ENCODE measurements at regions not wholly inside any gene's neighbourhood (a gene's known extent, or its start where the extent isn't known, plus 50 kb on each side); places are given as distances from the start of the nearest gene placed in this dataset.

GRCh38 chrX:124529786-124530185 lies 183.4 kb downstream of the SH2D1A start:
- no peak for DNase-seq

DNA sequence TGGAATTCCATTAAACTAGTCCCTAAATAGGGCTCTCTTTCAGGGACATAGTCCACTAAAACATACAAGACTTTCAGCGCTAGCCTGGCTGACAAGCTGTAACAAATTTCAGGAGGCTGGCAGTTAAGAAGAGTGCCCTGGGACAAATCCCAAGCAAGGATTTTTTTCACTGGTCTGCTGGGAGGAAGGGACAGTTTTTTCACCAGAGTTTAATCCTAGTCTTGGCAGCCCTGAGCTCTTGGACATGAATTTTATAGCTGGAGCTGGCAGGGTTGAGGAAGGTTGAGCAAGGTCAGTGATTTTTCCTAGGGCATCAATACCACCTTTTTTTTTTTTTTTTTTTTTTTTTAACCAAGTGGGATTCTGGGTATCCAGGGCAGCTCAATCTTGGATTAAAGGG lies 184.4 kb downstream of the SH2D1A start:
- DNase-seq: no peak

DNA sequence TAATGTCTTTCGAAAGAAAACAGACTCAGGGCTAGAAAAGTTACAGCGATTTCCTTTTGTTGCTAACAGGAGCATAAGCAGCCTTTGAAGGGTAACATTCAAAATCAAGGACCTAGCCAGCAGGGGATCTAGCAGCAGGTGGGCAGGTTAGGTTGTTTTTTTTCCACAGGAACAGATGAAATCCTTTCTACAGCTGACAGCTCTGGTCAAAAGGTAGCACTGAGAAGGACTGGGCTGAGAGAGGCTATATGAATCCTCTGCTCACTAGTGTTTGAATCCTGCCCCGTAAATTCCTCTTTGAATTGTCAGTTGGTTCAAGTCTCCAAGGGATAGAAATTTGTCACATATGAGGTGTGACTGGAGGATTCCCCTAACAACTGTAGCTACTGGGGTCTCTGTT lies 188.2 kb downstream of the SH2D1A start:
- no peak for DNase-seq

DNA sequence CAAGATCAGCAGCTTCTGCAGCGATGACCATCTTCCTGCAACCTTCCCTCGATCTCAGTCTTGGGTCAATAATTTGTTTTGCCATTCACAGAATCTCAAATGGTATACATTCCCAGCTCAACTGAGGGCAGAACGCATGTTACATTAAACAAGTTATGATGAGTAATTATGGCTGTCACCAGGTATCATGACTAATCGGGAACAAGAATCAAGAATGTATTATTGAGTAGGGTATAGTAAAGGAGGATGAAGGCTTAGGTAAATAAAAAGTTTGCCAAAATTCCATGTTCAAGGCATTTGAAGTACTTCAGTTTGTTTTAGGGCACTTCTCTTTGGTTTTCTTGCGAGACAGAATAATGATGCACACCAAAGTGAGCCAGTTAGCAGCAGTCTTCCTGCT lies 194.1 kb downstream of the SH2D1A start:
- DNase-seq: no peak

- DNase-seq: no peak
These were observed 202.2 kb downstream of the SH2D1A start for GRCh38 chrX:124548571-124548970.

DNA sequence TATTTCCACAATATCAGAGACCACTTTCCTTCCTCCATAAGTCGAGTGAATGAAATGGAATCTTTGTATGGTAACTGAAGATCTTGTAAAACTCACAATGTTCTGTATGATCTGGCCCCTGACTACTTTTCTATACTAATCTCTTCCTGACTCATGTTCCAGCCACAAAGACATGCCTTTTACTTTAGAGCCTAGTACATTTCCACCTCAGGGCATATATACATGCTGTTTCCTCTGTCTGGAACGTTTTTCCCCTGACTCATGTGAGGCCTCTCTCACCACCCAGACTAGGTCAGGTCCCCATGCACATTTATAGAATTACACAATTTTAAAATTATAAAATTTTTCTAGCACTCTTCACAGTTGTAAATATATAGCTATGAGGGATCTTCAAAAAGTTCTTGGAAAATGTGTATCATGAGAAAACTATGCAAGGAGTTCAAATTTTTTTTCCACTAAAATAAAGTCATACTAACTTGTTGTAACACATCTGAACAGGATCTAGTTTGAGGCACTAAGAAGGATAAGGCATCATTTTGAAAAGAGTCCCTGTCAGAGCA lies 208.8 kb downstream of the SH2D1A start:
- DNase-seq: no peak

DNA sequence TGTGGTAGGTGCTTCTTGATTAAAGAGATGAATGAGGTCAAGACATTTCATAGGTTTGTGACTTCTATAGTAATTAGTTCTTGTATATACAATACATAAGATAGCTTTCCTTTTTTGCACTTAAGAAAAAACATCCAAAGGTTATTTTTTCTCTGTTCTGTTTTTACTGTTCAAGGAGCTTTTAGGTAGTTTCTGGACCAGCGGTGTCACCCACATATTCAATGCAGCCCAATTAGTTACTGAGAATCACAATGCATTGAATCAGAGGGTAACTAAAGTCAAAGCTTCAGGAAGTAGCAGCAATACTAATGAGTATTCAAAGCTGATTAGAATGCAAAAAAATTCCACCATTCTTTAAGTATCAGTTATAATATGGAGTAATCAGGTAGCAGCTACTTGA lies 211.6 kb downstream of the SH2D1A start:
- no peak for DNase-seq

GRCh38 chrX:124573468-124573867 lies 227.1 kb downstream of the SH2D1A start:
- DNase-seq: no peak

GRCh38 chrX:124592744-124593143 lies 246.4 kb downstream of the SH2D1A start:
- DNase-seq: no peak

GRCh38 chrX:124594017-124594651 lies 247.8 kb downstream of the SH2D1A start:
- DNase-seq: no peak

- DNase-seq: no peak
These were observed 259.1 kb downstream of the SH2D1A start for GRCh38 chrX:124605511-124605910.

DNA sequence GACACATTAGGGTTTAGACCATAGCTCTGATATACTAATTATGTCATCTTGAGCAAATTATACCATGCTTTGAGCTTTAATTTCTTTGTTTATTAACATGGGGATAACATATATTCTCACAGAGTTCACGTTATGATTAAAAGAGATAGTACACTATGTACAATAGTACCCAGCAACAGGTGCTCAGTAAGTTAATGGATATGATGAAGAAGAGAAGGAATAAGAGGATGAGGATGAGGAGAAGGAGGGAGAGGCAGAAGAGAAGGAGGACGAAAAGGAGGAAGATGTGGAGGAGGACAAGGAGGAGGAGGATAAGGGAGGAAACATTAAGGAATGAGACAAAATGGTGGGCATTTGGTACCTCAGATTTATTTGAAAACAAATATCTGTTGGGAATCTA lies 260.4 kb downstream of the SH2D1A start:
- DNase-seq: no peak

DNA sequence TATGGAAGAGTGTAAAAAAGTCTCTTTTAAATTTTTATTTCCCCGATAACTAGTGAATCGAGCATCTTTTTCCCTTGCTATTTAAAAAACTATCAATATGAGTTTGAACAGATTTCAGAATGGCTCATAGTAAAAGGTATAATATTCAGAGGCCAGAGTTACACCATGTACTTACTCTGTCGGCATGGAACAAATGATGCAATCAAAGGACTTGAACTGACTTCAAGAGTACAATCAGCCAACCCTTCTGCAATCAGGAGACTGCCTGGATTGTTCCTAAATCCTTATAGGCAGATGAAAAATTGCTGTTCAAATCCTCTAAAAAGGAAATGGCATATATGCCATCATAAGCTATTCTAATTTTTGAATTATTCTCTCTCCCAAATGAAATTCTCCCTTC lies 273.3 kb downstream of the SH2D1A start:
- DNase-seq: no peak

- DNase-seq: no peak
These were observed 288.0 kb downstream of the SH2D1A start for GRCh38 chrX:124634363-124634762.

DNA sequence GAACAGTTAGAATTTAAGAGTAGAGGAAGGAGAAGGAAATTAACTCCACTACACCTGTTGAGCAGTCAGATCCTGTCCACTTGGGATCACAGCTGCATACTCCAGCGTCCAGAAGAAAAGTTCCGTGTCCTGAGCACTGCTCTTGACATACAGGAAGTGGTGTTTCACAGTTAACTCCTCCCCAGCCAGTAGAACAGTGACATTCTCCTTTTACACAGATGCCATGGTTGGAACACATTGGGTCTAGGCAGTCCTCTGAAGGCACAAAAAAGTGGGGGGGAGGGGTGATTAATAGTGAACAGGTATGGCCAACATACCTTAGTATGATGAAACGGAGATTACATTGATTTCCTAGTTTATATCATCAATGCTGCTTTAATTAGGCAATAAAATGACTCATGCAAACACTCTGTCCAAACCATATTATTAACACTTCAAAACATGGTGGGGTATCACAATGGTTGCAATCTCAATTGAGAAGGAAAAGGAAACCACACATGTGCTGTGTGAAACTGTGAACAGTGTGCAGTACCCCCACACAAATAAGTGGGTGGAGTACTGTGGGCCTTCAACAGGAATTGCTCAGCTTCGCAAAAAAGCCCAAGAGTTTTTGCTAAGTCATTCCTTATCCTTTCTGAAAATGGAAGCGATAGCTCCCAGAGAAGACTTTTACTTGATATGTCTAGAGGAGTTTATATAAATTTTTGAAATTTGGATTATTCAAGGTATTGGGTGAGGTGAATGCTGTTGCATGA lies 295.6 kb downstream of the SH2D1A start:
- DNase-seq: no peak

GRCh38 chrX:124646403-124646802 lies 300.0 kb downstream of the SH2D1A start:
- no peak for DNase-seq

DNA sequence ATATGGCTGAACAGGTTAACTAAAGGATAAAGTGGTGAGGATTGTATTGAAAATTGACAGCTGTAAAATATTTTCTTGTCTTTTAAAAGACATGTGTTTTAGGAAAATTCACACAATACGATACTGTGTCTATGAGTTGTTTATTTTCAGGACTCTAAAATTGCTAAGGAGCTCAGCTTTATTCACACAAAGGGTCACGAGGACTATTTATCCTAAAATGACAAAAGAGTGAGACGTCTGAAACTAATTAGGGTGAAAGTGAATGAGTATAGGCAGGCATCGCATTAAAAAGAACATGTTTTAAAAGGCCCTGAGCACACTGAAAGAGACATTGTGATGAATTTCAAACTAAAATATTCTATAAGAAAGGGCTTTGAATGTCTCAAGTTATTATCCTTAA lies 304.7 kb downstream of the SH2D1A start:
- DNase-seq: no peak

- DNase-seq: no peak
These were observed 319.4 kb downstream of the SH2D1A start for GRCh38 chrX:124665621-124666400.

- no peak for DNase-seq
These were observed 332.8 kb downstream of the SH2D1A start for GRCh38 chrX:124679199-124679598.

DNA sequence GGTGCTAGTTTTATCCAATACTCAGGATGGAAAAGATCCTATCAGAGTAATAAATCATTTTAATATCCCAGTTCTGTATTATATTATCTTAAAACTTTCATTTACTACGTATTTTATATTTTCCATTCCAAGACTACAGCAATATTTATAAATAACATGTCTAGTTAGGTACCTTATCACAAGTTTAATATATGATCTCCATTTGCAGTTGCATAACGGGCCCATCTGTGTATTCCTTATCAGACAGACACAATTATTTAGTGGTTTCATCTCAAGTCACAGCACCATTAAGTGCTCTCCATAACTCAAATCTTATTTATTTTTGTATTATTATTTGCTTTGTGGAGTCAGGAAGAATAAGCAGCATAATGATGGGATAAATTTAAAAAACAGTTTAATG lies 333.9 kb downstream of the SH2D1A start:
- no peak for DNase-seq

GRCh38 chrX:124690495-124690894 lies 344.1 kb downstream of the SH2D1A start:
- no peak for DNase-seq

DNA sequence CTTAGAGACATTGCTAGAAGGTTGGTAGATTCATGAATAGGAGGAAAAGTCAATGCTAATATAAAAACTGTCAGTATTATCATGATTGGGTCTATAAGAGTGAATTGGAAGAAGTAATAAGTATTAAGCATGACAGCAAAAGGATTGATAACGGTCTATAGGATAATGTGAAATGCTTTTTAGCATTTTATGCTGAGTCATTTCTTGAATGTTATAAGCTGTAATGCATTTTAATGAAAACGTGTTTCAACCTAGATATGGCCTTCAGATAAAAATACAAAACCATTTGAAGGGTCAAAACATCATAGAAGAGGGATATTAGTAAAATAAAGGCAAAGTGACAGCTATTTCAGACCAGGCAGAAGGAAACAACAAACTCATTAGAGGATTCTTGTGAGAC lies 353.5 kb downstream of the SH2D1A start:
- no peak for DNase-seq

DNA sequence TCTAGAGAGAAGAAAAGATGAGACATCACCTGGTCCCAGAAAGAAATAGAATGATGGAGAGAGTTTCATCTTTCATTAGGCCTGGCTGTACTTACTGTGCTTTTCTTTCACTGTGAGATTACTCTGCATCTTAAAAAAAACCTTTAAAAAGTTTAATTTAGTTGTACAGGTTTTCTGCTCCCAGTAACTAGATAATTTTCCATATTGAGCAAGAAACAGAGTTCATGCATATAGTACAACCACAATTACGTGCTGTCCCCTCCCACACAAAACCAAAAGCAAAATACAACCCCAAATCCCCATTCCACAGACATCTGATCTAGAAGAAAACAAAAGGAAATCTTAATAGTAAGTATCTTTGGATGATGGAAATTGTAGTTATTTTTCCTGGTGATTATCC lies 371.2 kb downstream of the SH2D1A start:
- no peak for DNase-seq

DNA sequence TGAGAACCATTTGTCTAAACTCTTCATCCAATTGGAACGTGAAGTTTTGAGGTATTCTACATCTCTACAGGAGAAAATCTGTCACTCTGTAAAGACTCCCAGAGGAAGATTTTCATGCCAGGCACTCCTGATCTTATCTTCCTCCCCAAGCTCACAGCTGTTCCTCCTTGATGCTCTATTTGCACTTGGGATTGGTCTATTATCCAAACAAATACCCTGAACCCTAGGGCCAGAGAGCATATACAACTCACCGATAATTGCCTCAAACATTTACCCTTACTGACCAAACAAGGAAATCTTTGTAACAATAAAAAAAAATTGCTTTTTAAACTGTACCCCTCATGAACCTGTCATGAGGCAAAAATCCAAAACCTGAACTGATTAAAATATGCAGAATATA lies 372.7 kb downstream of the SH2D1A start:
- no peak for DNase-seq

Measured in activated CD4-positive, alpha-beta T cell treated with anti-CD3 and anti-CD28 coated beads for 4 hours (primary cell).